Stomach (tissue), 4 donors: ENCODE measurements at regions not wholly inside any gene's neighbourhood (a gene's known extent, or its start where the extent isn't known, plus 50 kb on each side); places are given as distances from the start of the nearest gene placed in this dataset.

ENCODE experiments used
- EP300 ChIP-seq: sonication (generic); formaldehyde crosslinking; IDR thresholded peaks from one replicate; pipeline ENCODE4 v1.6.1; 2017; ENCODE audit warnings: antibody characterized with exemption
- POLR2AphosphoS5 ChIP-seq, 3 donors: sonication (generic); formaldehyde crosslinking; IDR thresholded peaks; one replicate each; pipeline ENCODE4 v1.6.1; 2016; ENCODE audit warnings: antibody characterized with exemption in 3 of 3
- TF ChIP-seq, protein P1 (sequence below), 7 experiments: fragments of 450-650 bp in 4 of 7; fragments of 200-600 bp in 3 of 7; sonication (generic) in 3 of 7; IDR thresholded peaks; one replicate each; pipeline ENCODE4 v1.5.1; 2016 to 2019; ENCODE audit warnings: antibody characterized with exemption in 7 of 7, control low read depth in 2 of 7, mild to moderate bottlenecking in 1 of 7

DNA sequence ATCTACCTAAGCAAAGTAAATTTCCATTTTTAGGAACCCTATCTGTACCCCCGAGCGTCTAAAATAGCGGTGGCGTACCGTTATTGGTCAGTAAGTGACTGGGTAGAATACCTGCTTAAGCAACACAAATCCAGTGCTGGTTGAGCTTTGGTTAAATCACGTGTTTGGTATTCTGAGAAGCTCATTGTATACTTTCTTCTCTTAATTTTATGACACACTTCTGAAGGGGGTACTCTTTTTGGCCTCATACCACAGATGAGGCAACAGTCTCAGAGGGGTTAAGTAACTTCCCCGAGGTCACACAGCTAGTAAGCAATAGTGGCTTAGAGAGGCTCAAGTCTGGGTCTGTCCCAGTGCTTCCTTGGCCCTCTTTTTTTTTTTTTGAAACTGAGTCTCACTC lies 151.2 kb downstream of the TFAP2C start:
- TF ChIP-seq EP300, result no peak
- TF ChIP-seq, protein P1, sequence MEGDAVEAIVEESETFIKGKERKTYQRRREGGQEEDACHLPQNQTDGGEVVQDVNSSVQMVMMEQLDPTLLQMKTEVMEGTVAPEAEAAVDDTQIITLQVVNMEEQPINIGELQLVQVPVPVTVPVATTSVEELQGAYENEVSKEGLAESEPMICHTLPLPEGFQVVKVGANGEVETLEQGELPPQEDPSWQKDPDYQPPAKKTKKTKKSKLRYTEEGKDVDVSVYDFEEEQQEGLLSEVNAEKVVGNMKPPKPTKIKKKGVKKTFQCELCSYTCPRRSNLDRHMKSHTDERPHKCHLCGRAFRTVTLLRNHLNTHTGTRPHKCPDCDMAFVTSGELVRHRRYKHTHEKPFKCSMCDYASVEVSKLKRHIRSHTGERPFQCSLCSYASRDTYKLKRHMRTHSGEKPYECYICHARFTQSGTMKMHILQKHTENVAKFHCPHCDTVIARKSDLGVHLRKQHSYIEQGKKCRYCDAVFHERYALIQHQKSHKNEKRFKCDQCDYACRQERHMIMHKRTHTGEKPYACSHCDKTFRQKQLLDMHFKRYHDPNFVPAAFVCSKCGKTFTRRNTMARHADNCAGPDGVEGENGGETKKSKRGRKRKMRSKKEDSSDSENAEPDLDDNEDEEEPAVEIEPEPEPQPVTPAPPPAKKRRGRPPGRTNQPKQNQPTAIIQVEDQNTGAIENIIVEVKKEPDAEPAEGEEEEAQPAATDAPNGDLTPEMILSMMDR (IDR thresholded peaks at IDR 0.05), result no peak
- no peak for TF ChIP-seq POLR2AphosphoS5 (IDR thresholded peaks at IDR 0.05)
